ENCODE measurements at regions not wholly inside any gene's neighbourhood (a gene's known extent, or its start where the extent isn't known, plus 50 kb on each side); places are given as distances from the start of the nearest gene placed in this dataset.

DNA sequence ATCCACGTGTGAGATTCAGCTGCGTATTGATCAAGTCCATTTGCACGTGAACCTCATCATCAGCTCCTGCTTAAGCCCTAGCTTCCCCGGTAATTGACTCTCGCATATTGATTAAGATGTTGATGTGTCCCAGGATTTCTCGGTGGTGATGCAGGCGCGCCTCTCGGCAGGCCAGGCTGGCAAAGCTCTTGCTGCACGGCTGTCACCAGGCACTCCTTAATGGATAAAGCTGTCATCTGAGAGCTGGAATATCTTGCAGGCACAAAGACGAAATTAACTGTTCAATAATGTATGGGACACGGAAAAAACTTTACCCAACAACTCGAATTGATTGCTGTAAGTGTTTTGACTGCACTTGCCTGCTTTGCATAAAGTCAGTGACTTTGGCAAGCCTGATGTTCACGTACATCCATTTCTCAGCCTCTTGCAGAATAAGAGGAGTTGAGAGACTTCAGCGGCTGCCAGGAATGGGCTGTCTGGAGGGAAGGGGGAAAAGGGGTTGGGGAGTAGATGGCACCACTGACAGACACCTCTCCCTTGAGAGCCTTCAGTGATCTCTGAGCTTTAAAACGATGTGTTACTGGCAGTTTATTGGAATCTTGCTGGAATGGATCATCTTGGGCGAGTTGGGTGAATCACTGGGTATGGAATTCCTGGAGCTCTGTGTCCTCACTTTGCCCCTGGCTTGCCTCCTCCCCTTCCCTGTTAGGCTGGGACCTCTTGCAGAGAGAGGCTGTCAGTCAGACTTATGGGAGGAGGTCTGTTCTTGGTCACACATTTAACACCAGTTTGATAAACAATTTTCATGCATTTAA lies 650.3 kb downstream of the CCDC171 start:
- CTCF ChIA-PET, result interaction anchor here (0.6 kb wide), 1 partner anchor 587 kb away, joined by 4 read pairs; no protein-coding TSS in a partner anchor
- intact Hi-C loops (cut with micrococcal nuclease; ENCODE audit: unreplicated experiment), result no loop called here
- Mint-ChIP-seq H3K27ac (ENCODE audit: unreplicated experiment) (no peak overlapping the region), H3K4me3 (ENCODE audit: low read depth, unreplicated experiment) (no peak overlapping the region), H3K27me3 (ENCODE audit: unreplicated experiment) (no peaks in the 10 kb centered on the region), H3K4me1 (ENCODE audit: low read depth, unreplicated experiment) (no peaks in the 10 kb centered on the region), H3K9me3 (ENCODE audit: low read depth, unreplicated experiment) (peaks cover 3% of the 10 kb centered on the region), H3K36me3 (ENCODE audit: insufficient read depth, unreplicated experiment) (no peaks in the 10 kb centered on the region)
- TF ChIP-seq, protein P1, sequence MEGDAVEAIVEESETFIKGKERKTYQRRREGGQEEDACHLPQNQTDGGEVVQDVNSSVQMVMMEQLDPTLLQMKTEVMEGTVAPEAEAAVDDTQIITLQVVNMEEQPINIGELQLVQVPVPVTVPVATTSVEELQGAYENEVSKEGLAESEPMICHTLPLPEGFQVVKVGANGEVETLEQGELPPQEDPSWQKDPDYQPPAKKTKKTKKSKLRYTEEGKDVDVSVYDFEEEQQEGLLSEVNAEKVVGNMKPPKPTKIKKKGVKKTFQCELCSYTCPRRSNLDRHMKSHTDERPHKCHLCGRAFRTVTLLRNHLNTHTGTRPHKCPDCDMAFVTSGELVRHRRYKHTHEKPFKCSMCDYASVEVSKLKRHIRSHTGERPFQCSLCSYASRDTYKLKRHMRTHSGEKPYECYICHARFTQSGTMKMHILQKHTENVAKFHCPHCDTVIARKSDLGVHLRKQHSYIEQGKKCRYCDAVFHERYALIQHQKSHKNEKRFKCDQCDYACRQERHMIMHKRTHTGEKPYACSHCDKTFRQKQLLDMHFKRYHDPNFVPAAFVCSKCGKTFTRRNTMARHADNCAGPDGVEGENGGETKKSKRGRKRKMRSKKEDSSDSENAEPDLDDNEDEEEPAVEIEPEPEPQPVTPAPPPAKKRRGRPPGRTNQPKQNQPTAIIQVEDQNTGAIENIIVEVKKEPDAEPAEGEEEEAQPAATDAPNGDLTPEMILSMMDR (IDR thresholded peaks at IDR 0.05; ENCODE audit: unreplicated experiment), result no peak
- no peak for DNase-seq
- BruUV-seq (replicated peaks), result no TSS peak

DNA sequence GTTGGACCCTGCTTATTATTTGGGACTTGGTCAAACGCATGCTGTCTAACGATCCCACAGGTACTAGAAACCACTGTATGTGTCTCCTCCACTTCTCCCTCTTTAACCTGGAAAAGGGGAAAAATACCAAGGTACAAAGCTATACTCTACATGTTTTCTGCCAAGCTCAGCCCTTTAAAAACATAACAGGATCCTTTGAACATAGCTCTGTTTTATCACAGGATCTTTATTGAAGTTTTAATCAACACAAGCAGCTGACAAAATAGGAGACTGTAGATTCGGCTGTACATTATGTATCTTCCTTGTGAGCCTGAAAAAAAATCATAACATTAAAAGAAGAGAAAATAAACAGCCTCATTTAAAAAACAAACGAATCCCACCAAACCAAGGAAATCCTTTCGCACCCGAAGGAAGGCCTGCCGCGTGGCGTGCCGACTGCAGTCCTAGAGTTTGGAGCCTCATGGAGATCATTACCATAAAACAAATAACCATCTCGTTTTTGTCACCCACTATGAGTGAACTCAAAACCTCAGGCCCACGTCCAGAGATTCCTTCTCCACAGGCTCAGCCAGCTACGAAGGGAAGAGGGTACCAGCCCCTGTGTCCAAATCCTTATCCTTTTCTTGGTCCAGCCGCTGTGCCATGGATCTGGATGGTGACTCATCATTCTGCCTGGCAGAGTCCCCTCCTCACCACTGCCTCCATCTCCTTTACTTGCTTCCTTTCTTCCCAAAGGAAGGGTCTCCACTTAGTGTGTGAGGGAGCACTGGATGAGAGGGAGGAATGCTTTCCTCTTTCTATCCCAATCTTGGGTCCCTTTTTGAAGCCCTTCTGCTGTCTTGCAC lies 651.1 kb downstream of the CCDC171 start:
- CTCF ChIA-PET, result interaction anchor here (0.6 kb wide), 1 partner anchor 586 kb away, joined by 4 read pairs; no protein-coding TSS in a partner anchor

DNA sequence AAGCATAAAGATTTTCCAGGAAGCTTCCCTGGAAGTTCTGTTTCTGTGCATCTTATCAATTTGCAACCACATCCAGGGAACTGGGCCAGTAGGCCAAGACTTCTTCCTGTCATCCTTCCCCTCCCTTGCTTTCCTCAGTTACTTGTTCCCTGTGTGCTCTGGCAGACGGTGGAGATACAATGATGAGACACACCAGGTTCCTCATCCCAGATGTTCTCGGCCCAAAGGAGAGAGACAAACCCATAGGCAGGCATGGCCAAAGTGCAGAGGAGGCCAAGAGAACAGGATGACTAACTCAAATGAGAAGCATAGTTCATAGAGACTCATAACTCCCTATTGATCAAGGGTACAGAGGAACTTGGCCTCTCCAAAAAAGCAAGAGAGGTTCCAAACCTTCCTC lies 652.6 kb downstream of the CCDC171 start:
- TF ChIP-seq, protein P1 (IDR thresholded peaks at IDR 0.05; ENCODE audit: unreplicated experiment), result no peak
- intact Hi-C loops (cut with micrococcal nuclease; ENCODE audit: unreplicated experiment), result no loop called here
- BruUV-seq (replicated peaks), result no TSS peak
- Mint-ChIP-seq H3K9me3 (ENCODE audit: low read depth, unreplicated experiment) (peaks cover 6% of the 10 kb centered on the region), H3K4me3 (ENCODE audit: low read depth, unreplicated experiment) (no peak overlapping the region), H3K27ac (ENCODE audit: unreplicated experiment) (no peak overlapping the region), H3K36me3 (ENCODE audit: insufficient read depth, unreplicated experiment) (no peaks in the 10 kb centered on the region), H3K4me1 (ENCODE audit: low read depth, unreplicated experiment) (no peaks in the 10 kb centered on the region), H3K27me3 (ENCODE audit: unreplicated experiment) (no peaks in the 10 kb centered on the region)
- CTCF ChIA-PET, result no interaction called here
- DNase-seq, result no peak

More for the DNA sequence above, 651.1 kb downstream of the CCDC171 start:
- H3K27ac Mint-ChIP-seq (ENCODE audit: unreplicated experiment), result no peak overlapping the region
- H3K4me1 Mint-ChIP-seq (ENCODE audit: low read depth, unreplicated experiment), result no peaks in the 10 kb centered on the region
- no TSS peak for BruUV-seq (replicated peaks)
- H3K36me3 Mint-ChIP-seq (ENCODE audit: insufficient read depth, unreplicated experiment), result no peaks in the 10 kb centered on the region
- H3K9me3 Mint-ChIP-seq (ENCODE audit: low read depth, unreplicated experiment), result peaks cover 3% of the 10 kb centered on the region
- H3K27me3 Mint-ChIP-seq (ENCODE audit: unreplicated experiment), result no peaks in the 10 kb centered on the region
- intact Hi-C loops (cut with micrococcal nuclease; ENCODE audit: unreplicated experiment), result no loop called here
- no peak for DNase-seq
- no peak overlapping the region for H3K4me3 Mint-ChIP-seq (ENCODE audit: low read depth, unreplicated experiment)
- TF ChIP-seq, protein P1 (IDR thresholded peaks at IDR 0.05; ENCODE audit: unreplicated experiment), result no peak

DNA sequence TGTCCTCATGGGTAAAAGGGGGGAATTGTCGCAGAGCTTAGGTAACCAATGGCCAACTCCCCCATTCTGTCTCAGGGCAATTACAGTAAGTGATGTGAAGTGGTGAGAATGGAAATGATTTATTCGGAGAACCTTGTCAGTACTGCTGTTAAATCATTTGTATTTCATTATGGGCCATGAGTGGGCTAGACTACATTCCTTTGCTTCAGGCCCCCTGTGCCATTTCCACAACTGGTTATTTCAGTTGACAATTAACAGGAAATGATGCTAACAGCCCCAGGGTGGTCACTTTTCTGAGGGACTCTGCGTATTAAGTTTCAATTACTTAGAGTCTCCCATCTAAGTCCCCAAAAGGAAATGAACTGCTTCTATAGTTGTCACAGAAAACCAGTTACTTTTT lies 653.7 kb downstream of the CCDC171 start:
- intact Hi-C loops (cut with micrococcal nuclease; ENCODE audit: unreplicated experiment), result no loop called here
- no TSS peak for BruUV-seq (replicated peaks)
- no peaks in the 10 kb centered on the region for H3K4me1 Mint-ChIP-seq (ENCODE audit: low read depth, unreplicated experiment)
- H3K9me3 Mint-ChIP-seq (ENCODE audit: low read depth, unreplicated experiment), result peaks cover 7% of the 10 kb centered on the region
- no peak for DNase-seq
- no peaks in the 10 kb centered on the region for H3K27me3 Mint-ChIP-seq (ENCODE audit: unreplicated experiment)
- CTCF ChIA-PET, result no interaction called here
- H3K4me3 Mint-ChIP-seq (ENCODE audit: low read depth, unreplicated experiment), result no peak overlapping the region
- H3K36me3 Mint-ChIP-seq (ENCODE audit: insufficient read depth, unreplicated experiment), result no peaks in the 10 kb centered on the region
- TF ChIP-seq, protein P1 (IDR thresholded peaks at IDR 0.05; ENCODE audit: unreplicated experiment), result no peak
- H3K27ac Mint-ChIP-seq (ENCODE audit: unreplicated experiment), result no peak overlapping the region
